A673 (cell line): ENCODE measurements at regions not wholly inside any gene's neighbourhood (a gene's known extent, or its start where the extent isn't known, plus 50 kb on each side); places are given as distances from the start of the nearest gene placed in this dataset.

Source experiments
- EZH2 ChIP-seq: fragments of 200-600 bp; sonication (generic); IDR thresholded peaks from 2 replicates; pipeline ENCODE4 v1.6.1; 2017; ENCODE audit warnings: borderline replicate concordance, low read depth, mild to moderate bottlenecking, mixed read lengths, antibody characterized with exemption, low read length; ENCODE audit not compliant: poor library complexity, severe bottlenecking
- TF ChIP-seq, protein P1 (sequence below): fragments of 300-800, 200-600 bp; sonication (generic); conservative IDR thresholded peaks from 2 replicates; pipeline ENCODE4 v1.5.1; 2017; ENCODE audit warnings: low read depth, mild to moderate bottlenecking, antibody characterized with exemption, low read length, moderate library complexity, mixed read lengths

DNA sequence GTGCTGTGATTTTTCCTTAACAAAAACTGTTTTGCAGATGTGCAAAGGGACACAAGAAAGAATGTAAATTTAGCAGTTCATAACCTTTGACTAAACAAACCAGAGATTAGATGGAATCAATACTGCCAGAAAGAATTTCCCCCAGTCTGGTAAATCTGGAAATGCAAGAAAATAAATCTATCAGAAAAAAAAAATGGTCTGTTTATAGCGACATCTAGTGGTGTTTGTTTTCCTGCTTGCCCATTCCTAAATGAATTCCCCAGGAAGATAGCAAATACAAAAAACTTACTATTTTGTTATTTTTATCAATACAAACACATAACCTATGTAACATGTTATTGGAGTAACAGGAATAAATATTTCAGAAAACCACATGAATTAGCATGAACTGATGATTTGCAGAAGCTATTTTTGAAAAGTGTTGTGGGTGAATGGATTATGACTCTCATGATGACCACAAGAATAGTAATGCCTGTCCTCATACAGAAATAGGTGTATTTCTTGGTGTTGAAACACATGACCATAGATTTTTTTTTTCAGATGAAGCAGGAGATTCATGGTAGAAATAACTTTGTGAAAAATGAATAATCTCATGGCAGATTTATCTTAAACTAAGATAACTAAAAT is 1703.8 kb downstream of the MAT2B start:
- TF ChIP-seq, protein P1, sequence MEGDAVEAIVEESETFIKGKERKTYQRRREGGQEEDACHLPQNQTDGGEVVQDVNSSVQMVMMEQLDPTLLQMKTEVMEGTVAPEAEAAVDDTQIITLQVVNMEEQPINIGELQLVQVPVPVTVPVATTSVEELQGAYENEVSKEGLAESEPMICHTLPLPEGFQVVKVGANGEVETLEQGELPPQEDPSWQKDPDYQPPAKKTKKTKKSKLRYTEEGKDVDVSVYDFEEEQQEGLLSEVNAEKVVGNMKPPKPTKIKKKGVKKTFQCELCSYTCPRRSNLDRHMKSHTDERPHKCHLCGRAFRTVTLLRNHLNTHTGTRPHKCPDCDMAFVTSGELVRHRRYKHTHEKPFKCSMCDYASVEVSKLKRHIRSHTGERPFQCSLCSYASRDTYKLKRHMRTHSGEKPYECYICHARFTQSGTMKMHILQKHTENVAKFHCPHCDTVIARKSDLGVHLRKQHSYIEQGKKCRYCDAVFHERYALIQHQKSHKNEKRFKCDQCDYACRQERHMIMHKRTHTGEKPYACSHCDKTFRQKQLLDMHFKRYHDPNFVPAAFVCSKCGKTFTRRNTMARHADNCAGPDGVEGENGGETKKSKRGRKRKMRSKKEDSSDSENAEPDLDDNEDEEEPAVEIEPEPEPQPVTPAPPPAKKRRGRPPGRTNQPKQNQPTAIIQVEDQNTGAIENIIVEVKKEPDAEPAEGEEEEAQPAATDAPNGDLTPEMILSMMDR = peak; percentile 68
- TF ChIP-seq EZH2 = no peak
